HG03135 (cell line): ENCODE measurements at regions not wholly inside any gene's neighbourhood (a gene's known extent, or its start where the extent isn't known, plus 50 kb on each side); places are given as distances from the start of the nearest gene placed in this dataset.
"Not testable (repeated sequence)": the region's sequence is repeated elsewhere in the genome, so short reads cannot be mapped to it uniquely, and the experiment has no call there.

ENCODE experiments used
- ATAC-seq: cut with Tn5 transposase; IDR thresholded peaks from one replicate; pipeline ENCODE4 v1.9.1; 2021; ENCODE audit warnings: mild to moderate bottlenecking, moderate library complexity; ENCODE audit not compliant: unreplicated experiment

DNA sequence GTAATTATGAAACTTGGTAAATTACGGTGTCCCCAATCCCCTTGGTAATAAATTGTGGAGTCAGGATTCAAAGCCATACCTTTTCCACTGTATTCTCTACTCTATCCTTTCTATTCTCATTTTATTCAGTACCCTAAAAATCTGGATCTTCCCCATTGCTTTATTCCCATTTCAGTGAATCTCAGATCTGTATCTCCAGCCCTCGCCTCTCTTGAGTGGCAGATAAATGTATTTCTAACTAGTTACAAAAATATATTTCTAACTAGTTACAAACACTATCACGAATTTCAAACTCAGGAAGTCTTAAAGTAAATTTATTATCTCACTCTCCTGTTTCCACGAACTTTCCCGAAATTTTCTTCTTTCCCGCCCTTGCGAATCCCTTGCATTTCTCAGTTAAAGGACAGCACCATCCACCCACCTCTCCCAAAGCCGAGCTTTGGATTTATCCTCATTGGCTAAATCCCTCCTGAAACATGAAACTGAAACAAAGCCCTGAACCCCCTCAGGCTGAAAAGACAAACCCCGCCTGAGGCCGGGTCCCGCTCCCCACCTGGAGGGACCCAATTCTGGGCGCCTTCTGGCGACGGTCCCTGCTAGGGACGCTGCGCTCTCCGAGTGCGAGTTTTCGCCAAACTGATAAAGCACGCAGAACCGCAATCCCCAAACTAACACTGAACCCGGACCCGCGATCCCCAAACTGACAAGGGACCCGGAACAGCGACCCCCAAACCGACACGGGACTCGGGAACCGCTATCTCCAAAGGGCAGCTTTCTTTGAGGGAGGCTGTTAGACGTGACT lies 164.3 kb upstream of the PABPC3 start:
- no peak for ATAC-seq

DNA sequence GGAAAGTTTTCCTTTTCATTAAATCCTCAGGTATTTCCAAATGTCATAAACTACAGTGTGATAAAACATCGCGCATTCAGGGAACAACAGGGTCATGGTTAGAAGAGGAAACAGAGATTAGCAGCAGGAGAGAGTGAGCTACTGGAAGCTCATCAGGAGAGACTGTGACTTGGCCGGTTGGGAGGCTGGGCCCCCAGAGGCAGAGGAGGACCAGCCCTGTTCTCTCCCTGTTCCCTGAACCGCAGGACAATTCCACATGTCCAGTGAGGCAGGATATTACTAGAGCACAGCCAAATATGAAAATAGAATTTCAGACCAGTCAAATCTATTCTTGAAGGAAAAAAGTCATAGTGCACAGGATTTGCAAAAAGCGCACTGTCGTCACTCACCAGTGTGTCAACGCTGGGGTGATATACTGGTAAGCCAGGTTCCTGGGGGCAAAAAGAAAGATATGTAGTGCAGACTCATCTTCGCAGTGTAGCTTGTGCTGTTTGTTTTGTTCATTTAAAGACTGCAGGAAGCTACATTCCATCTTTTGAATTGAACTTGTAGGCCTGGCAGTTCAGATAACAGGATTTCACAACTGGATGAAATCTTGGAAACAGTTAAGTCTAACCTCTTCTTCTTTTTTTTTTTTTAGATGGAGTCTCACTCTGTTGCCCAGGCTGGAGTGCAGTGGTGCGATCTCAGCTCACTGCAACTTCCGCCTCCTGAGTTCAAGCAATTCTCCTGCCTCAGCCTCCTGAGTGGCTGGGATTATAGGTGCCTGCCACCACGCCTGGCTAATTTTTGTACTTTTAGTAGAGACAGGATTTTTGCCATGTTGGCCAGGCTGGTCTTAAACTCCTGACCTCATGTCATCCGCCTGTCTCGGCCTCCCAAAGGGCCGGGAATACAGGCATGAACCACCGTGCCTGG lies 162.6 kb upstream of the PABPC3 start:
- ATAC-seq: not testable (repeated sequence)

DNA sequence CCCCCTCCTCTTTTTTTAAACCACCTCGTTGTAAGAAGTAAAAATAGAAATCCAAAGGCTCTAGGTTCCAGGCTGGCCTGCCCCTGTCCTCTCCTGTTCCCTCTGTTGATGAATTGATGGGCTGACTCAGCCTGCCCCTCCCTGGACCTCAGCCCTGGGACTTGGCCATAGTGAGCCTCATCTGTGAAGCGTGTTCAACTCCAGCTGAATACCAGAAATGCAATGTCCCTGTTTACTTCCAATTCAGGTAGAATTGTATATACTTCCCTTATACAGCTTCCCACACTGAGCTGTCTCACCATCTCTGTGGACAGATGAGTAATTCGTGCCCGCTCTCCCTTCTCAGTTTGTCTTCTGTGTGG lies 161.9 kb upstream of the PABPC3 start:
- not testable (repeated sequence) for ATAC-seq

DNA sequence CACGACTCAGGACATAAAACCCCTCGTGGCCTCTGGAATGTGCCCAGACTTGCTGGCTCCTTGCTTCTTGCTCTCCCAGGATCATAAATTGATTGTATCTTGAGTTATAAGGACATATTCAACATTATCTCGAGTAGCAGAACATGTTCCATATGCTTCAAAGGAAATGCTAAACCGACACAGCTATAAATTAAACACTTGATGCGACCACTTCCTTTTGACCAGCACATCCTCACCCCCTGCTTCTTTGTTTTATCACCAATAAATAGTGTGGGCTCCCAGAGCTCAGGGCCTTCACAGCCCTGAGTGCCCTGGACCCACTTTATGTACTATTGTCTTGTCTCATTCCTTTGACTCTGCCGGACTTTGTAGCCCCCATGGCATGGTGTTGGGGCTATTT lies 157.0 kb upstream of the PABPC3 start:
- ATAC-seq: no peak

DNA sequence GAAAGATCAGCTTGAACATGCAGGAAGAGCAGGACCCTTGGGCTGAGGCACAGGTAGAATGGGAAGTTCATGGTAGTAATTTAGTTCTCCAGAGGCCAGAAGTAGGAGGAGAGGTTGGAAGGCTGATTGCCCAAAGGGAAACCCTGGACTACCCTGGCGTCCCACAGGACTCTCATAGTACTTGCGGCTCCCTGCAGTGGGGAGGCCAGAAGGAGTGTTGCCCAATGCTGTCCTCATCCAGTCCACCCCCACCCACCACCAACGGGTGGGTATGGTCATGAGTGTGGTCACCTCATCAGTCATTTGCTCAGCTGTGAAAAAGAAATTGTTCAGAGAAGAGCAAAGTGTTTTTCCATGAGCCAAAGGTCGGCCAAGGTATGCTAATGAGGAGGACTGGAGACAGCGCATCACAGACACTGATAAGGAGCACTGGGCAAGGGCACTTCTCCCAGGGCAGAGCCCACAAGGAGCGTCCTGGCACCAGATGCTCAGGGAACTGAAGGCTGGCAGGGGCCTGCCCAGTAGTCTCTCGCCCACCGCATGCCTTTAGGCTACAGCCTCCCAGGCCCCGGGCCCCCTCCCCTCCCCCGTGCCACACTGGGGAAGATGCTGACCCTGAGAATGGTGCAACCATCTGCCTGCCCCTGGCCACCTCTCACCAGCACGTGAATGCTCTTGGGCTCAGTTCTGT lies 154.8 kb upstream of the PABPC3 start:
- ATAC-seq: not testable (repeated sequence)

DNA sequence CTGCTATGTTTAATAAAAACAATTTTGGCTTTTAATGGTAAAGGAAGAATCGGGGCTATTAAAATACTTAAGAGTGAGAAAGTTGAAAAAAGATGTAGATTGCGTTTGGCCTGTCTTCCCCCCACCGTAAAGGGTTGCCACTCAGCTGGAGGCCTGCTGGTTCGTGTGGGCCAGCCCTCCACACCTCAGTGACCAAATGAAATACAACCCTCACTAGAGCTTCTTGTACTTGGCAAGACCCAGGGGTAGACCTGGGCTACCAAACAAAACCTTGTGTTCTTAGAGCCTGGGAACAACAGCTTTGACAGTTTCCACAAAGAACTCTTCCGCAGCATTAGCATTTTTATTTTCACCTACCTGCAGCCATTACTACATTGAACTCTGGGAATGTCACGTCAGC lies 152.8 kb upstream of the PABPC3 start:
- no peak for ATAC-seq

DNA sequence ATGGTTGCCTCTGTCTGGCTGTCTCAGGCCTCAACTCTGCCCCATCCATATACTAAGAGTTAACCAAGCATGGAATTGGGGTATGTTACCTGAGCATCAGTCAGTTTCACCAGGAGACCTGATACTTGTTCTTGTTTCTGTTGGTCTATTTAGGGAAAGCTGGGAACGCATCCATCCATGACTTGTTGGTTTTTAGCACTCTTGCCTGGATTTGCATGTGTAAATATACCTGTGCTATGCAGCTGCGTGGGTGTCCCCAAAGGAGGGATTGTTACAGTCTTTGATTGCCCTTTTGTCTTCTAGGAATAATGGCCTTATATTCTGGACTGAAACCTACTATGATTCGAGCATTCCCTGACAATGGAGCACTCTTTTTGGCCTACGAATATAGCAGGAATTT lies 151.9 kb upstream of the PABPC3 start:
- not testable (repeated sequence) for ATAC-seq

DNA sequence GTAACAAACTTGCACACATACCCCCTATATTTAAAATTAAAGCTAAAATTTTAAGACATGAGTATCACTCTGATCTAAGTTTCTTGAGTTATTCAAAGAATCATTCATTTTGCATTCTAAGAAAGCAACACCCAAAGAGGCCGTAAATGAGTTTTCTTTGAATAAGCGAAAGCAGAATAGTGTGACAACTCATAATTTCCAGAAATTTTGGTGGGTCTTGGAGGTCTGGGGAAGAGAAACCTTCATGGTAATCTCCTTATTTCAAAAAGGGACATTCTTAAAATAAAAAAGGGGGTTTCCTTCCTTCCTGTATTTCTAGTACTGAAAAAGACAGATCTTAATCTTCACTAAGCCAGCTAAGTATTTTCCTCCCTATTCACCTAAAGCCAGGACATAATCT lies 147.0 kb upstream of the PABPC3 start:
- not testable (repeated sequence) for ATAC-seq

DNA sequence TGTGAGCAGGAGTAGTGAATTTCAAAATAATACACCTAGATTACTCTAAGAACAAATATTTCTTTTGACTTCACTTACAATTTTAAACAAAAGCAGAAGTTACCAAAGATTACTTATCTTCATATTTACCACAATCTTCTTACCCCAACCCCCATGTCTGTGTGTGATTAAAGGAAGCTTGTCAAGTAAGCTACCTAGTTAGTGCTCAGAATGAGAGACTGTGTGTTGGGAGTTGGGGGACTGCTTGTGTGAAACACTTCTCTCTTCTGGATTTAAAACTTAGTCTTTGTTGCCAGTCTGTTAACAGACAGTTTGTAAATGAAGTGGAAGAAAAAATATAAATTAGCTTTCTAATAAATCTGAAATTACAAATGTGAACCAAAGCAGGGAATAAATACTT lies 145.3 kb upstream of the PABPC3 start:
- ATAC-seq: not testable (repeated sequence)

DNA sequence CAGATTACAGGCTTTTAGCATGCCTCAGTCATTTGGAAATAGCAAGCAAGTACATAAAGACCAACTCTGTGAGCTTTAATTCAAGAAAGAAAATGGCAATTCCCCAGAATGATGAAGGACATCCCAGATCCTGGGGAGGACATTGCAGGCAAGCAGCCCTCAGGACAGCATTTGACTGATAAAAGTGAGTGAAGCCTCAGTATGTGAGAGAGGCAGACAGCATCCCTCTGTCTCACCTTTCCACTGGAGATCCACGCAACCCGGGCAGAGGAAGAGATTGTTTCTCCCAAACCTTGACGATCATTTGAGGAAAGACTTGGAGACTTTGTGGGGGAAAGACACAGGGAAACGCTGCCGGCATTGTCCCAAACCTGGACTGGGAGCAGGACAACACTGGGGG lies 128.0 kb upstream of the PABPC3 start:
- not testable (repeated sequence) for ATAC-seq

DNA sequence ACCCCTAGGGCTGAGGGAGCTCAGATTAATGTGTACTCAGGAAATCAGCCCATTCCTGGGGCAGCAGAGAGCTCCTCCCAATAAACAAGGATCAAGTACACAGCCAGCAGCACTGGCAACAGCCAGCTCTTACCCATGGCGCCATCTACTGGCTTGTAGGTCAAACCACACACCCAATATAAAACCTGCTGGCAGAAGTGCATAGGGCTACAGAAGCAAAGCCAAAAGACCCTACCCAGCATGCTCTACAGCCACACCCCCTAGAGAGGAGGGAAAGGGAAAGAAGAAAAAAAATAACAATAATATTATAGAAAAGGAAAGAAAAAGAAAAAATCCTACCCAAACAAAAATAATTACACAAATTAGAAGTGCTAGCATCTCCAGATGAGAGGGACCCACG lies 127.5 kb upstream of the PABPC3 start:
- ATAC-seq: not testable (repeated sequence)

DNA sequence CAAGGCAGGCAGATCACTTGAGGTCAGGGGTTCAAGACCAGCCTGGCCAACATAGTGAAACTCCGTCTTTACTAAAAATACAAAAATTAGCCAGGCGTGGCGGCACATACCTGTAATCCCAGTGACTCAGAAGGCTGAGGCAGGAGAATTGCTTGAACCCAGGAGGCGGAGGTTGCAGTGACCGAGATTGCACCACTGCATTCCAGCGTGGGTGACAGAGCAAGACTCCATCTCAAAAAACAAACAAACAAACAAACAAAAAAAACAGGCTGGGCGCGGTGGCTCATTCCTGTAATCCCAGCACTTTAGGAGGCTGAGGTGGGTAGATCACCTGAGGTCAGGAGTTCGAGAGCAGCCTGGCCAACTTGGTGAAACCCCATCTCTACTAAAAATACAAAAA lies 122.8 kb upstream of the PABPC3 start:
- ATAC-seq: not testable (repeated sequence)

DNA sequence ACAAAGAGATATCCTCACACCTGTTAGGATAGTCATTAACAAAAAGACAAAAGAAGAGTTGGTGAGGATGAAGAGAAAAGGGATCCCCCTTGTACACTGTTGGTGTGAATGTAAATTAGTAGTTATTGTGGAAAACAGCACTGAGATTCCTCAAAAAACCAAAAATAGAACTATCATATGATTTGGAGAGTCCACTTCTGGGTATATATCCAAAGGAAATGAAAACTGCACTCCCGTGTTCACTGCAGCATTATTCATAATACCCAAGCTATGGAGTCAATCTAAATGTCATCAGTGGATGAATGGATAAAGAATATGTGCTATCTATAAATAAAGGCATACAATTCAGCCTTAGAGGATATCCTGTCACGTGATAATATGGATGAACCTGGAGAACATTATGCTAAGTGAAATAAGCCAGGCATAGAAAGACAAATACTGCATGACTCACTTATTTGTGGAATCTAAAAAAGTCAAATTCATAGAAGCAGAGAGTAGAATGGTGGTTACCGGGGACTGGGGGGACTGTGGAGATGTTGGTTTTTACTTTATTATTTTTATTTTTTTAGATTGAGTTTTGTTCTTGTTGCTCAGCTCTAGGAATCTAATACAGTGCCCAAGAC lies 114.6 kb upstream of the PABPC3 start:
- ATAC-seq: not testable (repeated sequence)

DNA sequence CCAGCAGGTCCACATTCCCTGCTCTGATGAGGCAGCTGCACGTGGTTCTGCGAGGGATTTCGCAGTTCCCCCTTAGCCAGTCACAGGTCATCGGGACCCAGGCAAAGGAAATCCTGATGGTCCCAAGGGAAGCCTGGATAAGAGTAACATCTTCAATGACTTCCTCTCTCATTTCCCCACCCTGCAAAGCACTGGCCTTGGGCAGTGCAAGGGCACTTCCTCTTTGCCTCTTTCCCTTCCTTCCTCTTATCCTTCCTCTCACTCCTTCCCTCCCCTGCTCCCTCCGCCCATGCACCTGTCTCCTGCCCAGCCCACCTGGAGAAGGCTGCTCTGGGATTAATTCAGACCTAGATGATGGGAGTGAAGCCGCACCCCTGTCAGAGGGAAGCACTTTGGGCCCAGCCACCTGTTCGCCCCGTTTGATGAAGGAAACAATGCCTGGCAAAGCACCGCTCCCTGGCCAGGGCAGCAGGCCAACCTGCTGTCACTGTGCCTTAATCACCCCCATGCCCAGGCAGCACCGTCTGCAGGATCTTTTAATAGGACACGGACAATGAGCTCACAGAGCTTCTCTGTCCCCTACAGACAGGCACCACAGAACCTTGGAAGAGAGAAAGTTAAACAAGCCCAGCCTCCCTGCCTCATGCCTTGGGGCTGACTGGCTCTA lies 113.5 kb upstream of the PABPC3 start:
- no peak for ATAC-seq

DNA sequence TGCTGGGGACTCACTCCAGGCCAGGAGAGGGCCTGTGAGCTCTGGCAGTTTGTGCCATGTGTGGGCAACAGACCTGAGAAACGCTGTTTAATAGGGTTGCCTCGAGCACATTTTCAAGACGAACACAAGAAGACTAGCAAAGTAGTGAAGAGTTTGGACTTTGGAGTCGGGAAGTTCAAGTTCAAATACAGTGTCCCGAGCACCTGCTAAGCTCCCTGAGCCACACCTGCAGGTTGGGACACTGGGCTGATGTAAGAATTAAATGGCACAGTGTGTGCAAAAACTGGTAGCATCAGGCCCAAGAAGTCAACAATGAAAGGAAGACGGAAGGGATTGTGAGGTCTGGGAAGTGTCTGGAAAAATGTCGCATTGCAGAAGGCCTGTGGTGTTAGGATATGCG lies 112.8 kb upstream of the PABPC3 start:
- no peak for ATAC-seq

DNA sequence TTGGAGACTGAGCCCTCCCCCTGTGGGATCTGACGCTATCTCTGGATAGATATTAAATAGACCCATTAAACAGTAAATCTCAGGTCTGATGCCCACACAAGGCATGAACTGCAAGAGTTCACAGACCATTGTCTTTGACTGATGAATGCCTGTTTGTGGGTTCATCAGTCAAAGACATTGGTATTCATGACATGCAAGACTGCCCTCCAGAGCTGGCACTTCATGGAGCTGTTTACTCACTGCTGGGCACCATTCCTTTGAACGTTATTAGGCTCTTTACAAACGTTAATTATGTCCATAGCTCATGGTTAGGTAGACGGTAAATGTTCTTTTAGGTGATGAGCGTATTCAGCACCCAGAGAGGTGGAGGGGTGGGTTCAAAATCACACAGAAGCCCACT lies 111.8 kb upstream of the PABPC3 start:
- ATAC-seq: no peak

DNA sequence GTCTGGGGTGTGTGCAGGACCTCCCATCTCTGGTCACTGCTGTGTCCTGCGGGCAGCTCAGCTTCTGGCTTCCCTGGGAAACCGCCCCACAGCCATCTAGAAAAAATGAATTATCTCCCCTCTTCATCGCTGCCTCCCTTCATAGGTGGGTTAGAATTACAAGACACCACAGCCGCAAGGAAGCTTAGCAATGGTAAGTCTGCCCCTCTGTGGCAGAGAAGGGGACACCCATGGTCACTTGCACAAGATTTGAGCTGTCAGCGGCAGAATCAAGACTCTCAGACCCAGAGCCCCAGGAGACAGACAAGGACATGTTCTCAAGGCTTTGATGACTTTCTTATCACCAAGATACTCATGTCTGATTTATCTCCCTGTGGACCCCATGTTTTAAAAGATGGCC lies 110.8 kb upstream of the PABPC3 start:
- no peak for ATAC-seq

DNA sequence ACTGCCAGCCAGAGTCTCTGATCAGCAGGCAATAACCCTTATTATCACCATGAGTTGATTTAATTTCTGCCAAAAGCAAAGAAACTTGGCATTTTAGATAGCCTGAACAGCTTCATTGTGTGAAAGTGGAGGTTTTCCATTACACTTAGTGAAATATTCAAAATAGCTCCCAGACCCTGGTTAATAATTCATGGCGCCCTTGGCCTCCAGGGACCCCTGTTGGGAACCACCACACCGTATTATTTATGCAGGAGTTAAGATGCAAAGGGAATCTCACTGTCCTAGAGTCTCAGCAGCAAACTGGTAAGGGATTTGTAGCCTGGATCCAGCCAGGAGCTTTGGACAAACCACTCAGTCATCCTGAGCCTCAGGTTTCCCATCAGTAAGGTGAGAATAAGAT lies 110.0 kb upstream of the PABPC3 start:
- no peak for ATAC-seq

DNA sequence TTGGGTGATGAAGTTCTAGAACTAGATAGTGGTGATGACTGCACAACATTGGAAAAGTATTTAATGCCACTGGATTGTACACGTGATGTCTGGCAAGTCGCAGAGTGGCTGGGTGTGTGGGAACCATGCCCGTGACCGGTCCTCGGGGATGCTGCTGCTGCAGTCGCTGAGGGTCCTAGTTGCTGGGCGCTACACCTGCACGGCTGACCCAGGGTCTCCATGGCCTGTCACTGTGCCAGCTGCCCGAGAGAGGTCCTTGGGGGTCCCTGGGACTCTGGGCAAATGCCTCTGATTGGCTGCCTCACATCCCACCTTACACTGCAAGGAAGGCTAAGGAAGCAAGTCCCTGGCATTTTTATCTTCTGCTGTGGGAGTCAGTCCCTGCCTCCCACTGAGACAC lies 109.1 kb upstream of the PABPC3 start:
- no peak for ATAC-seq

DNA sequence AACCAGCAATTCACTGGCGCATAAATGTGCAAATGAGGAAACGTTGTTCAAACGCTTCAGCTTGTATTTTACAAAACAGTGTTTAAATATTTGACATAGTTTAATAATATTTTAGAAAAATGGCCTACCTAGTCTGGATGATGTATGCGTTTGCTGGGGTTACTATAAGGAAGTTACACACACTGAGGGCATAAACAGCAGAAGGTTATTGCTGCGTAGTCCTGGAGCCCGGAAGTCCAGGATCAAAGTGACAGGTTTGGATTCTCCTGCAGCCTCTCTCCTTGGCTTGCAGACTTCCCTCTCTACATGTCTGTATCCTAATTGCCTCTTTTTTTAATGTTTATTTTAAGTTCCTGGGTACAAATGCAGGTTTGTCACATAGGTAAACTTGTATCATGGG lies 106.0 kb upstream of the PABPC3 start:
- not testable (repeated sequence) for ATAC-seq
